Neural cell (in vitro differentiated cells): ENCODE measurements at regions not wholly inside any gene's neighbourhood (a gene's known extent, or its start where the extent isn't known, plus 50 kb on each side); places are given as distances from the start of the nearest gene placed in this dataset.

Experiments
- H2AFZ ChIP-seq: fragments of 200-600, 300-800 bp; sonication (generic), shearing (Covaris generic); 2 replicates; pipeline ENCODE4 v1.6.0; 2014; ENCODE audit warnings: low read depth, mild to moderate bottlenecking, antibody characterized with exemption, low read length, moderate library complexity
- H3F3A ChIP-seq: fragments of 200-600 bp; shearing (Covaris generic); 2 replicates; pipeline ENCODE4 v1.6.1; 2016; ENCODE audit warnings: mild to moderate bottlenecking, moderate library complexity, mixed read lengths, antibody characterized with exemption, low read length; ENCODE audit not compliant: insufficient read depth, poor library complexity, severe bottlenecking
- H3K27ac ChIP-seq: fragments of 200-600, 300-800 bp; sonication (generic), shearing (Covaris generic); 2 replicates; pipeline ENCODE4 v1.5.1; 2014; ENCODE audit warnings: mild to moderate bottlenecking, low read length, moderate library complexity
- H3K27me3 ChIP-seq: fragments of 300-800, 200-600 bp; sonication (generic), shearing (Covaris generic); 2 replicates; pipeline ENCODE4 v1.6.0; 2014; ENCODE audit warnings: mild to moderate bottlenecking, low read depth, low read length, moderate library complexity; ENCODE audit not compliant: insufficient read depth
- H3K36me3 ChIP-seq: fragments of 300-800, 200-600 bp; sonication (generic), shearing (Covaris generic); 2 replicates; pipeline ENCODE4 v1.5.1; 2014; ENCODE audit warnings: mild to moderate bottlenecking, antibody characterized with exemption, low read length, moderate library complexity; ENCODE audit not compliant: insufficient read depth
- H3K4me2 ChIP-seq: fragments of 300-800, 200-600 bp; sonication (generic), shearing (Covaris generic); 2 replicates; pipeline ENCODE4 v1.6.0; 2014; ENCODE audit warnings: mild to moderate bottlenecking, low read length
- H3K4me3 ChIP-seq: fragments of 300-800, 200-600 bp; sonication (generic), shearing (Covaris generic); 2 replicates; pipeline ENCODE4 v1.5.1; 2014; ENCODE audit warnings: mild to moderate bottlenecking, low read length, moderate library complexity
- H3K79me2 ChIP-seq: fragments of 200-600 bp; shearing (Covaris generic); replicated peaks from 2 replicates; pipeline ENCODE4 v1.6.0; 2014; ENCODE audit warnings: mild to moderate bottlenecking, low read length, moderate library complexity; ENCODE audit not compliant: insufficient read depth
- H3K9ac ChIP-seq: fragments of 300-800, 200-600 bp; sonication (generic), shearing (Covaris generic); 2 replicates; pipeline ENCODE4 v1.6.1; 2016; ENCODE audit warnings: mild to moderate bottlenecking, low read length, mixed read lengths
- H3K9me2 ChIP-seq: fragments of 200-600 bp; shearing (Covaris generic); 2 replicates; pipeline ENCODE4 v1.6.1; 2016; ENCODE audit warnings: mild to moderate bottlenecking, low read length, mixed read lengths; ENCODE audit not compliant: insufficient read depth
- H3K9me3 ChIP-seq: fragments of 200-600, 300-800 bp; sonication (generic), shearing (Covaris generic); 2 replicates; pipeline ENCODE4 v1.6.1; 2016; ENCODE audit warnings: mild to moderate bottlenecking, mixed run types, low read length, moderate library complexity, mixed read lengths
- H4K20me1 ChIP-seq: fragments of 200-600 bp; shearing (Covaris generic); 2 replicates; pipeline ENCODE4 v1.6.1; 2016; ENCODE audit warnings: mild to moderate bottlenecking, mixed run types; ENCODE audit not compliant: insufficient read depth
- CTCF ChIP-seq: fragments of 450-650 bp; IDR thresholded peaks from 2 replicates; pipeline ENCODE4 v1.5.1; 2014; ENCODE audit warnings: antibody characterized with exemption, mild to moderate bottlenecking, moderate library complexity; ENCODE audit not compliant: poor library complexity, severe bottlenecking
- EP300 ChIP-seq: fragments of 450-650 bp; conservative IDR thresholded peaks from 2 replicates; pipeline ENCODE4 v1.6.1; 2014; ENCODE audit warnings: antibody characterized with exemption, mild to moderate bottlenecking, moderate library complexity; ENCODE audit not compliant: poor library complexity, severe bottlenecking
- EZH2 ChIP-seq: fragments of 200-600, 300-800 bp; shearing (Covaris generic), sonication (generic); IDR thresholded peaks from 2 replicates; pipeline ENCODE4 v1.6.1; 2014; ENCODE audit warnings: antibody characterized with exemption, low read length, borderline replicate concordance, mild to moderate bottlenecking; ENCODE audit not compliant: insufficient read depth, poor library complexity, severe bottlenecking
- MXI1 ChIP-seq: fragments of 450-650 bp; conservative IDR thresholded peaks from 2 replicates; pipeline ENCODE4 v1.6.1; 2014; ENCODE audit warnings: antibody characterized with exemption, mild to moderate bottlenecking; ENCODE audit not compliant: poor library complexity, severe bottlenecking
- POLR2AphosphoS5 ChIP-seq: IDR thresholded peaks from 2 replicates; pipeline ENCODE4 v1.6.1; 2012
- RAD21 ChIP-seq: fragments of 450-650 bp; conservative IDR thresholded peaks from 2 replicates; pipeline ENCODE4 v1.6.1; 2014; ENCODE audit warnings: antibody characterized with exemption, mild to moderate bottlenecking, moderate library complexity
- REST ChIP-seq: IDR thresholded peaks from 2 replicates; pipeline ENCODE4 v1.6.1; 2012; ENCODE audit warnings: borderline replicate concordance
- SMC3 ChIP-seq: fragments of 450-650 bp; conservative IDR thresholded peaks from 2 replicates; pipeline ENCODE4 v1.6.1; 2014; ENCODE audit warnings: antibody characterized with exemption, mild to moderate bottlenecking, moderate library complexity; ENCODE audit not compliant: poor library complexity
- TAF1 ChIP-seq: IDR thresholded peaks from 2 replicates; pipeline ENCODE4 v1.6.1; 2012; ENCODE audit warnings: low read depth

DNA sequence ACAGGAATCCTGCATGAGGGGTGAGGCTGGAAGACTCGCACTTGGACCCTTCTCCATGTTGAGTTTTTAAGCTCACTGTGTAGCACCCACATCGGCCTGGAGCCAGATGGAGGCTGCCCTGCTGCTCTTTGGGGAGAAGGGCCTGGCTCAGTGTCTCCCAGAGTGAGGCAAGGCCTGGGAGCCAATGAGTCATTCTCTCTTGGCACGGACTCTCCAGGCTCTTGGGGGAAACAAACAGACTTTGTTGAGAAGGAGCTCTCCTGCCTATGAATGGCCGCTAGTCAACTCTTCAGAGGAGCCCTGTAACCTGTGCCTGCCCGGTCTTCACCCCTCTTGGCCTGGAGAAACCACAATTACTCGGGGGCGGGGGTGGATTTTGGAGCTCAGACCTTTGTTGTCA, 50.8 kb upstream of the MAF start:
- Histone ChIP-seq H3K4me2 (no peak overlapping the region), H3K9me2 (no peaks in the 10 kb centered on the region), H3K27me3 (no peaks in the 10 kb centered on the region), H4K20me1 (no peaks in the 10 kb centered on the region), H3K4me3 (no peak overlapping the region), H2AFZ (no peak overlapping the region), H3K36me3 (no peaks in the 10 kb centered on the region), H3F3A (no peaks in the 10 kb centered on the region), H3K79me2 (no peaks in the 10 kb centered on the region), H3K27ac (no peak overlapping the region), H3K9me3 (no peaks in the 10 kb centered on the region), H3K9ac (no peak overlapping the region)
- TF ChIP-seq REST (no peak), POLR2AphosphoS5 (no peak), RAD21 (no peak), TAF1 (no peak), CTCF (no peak), MXI1 (no peak), EZH2 (no peak), EP300 (no peak), SMC3 (no peak)
